ENCODE measurements at regions not wholly inside any gene's neighbourhood (a gene's known extent, or its start where the extent isn't known, plus 50 kb on each side); places are given as distances from the start of the nearest gene placed in this dataset.

GRCh38 chr3:153043729-153044328 is 118.2 kb upstream of the RAP2B start:
- no peak for TF ChIP-seq E2F5 (CRISPR knock-in tag; IDR thresholded peaks at IDR 0.05)
- TF ChIP-seq CTCF (IDR thresholded peaks at IDR 0.05): no peak
- no peak for TF ChIP-seq MAX (CRISPR knock-in tag; IDR thresholded peaks at IDR 0.05)
- TF ChIP-seq MYBL2 (CRISPR knock-in tag; IDR thresholded peaks at IDR 0.05): no peak
- no peak for TF ChIP-seq ESRRA (CRISPR knock-in tag; IDR thresholded peaks at IDR 0.05; ENCODE audit: borderline replicate concordance)
- TF ChIP-seq MLX (CRISPR knock-in tag; IDR thresholded peaks at IDR 0.05): no peak
- no peak for TF ChIP-seq ATF1 (CRISPR knock-in tag; IDR thresholded peaks at IDR 0.05)
- no peak for TF ChIP-seq ATF2 (CRISPR knock-in tag; IDR thresholded peaks at IDR 0.05; ENCODE audit: borderline replicate concordance, low read depth)
- no peak for TF ChIP-seq ZBTB21 (CRISPR knock-in tag; IDR thresholded peaks at IDR 0.05; ENCODE audit: borderline replicate concordance)
- no peak for TF ChIP-seq ZNF138 (CRISPR knock-in tag; conservative IDR thresholded peaks at IDR 0.05)
- no peak for TF ChIP-seq ZNF512 (CRISPR knock-in tag; IDR thresholded peaks at IDR 0.05; ENCODE audit: borderline replicate concordance)
- TF ChIP-seq USF2 (CRISPR knock-in tag; IDR thresholded peaks at IDR 0.05): no peak

Measured in WTC11 (cell line).